ENCODE measurements at regions not wholly inside any gene's neighbourhood (a gene's known extent, or its start where the extent isn't known, plus 50 kb on each side); places are given as distances from the start of the nearest gene placed in this dataset.
"Not testable (repeated sequence)": the region's sequence is repeated elsewhere in the genome, so short reads cannot be mapped to it uniquely, and the experiment has no call there.

DNA sequence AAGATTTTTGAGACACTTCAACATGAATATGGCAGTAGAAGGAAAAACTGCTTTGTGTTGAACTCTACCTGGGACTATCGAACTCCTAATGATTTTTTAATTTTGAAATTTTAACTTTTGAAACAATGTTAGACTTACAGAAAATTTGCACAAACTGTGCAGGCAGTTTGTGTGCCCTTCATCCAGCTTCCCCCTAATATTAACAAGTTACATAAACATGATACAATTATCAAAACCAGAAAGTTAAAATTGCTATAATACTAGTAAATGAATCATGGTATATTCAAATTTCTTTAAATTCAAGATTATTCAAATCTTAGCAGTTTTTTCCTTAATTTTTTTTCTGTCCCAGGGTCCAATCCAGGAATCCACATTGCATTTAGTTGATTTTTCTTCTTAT is 278.9 kb downstream of the ADGRL2 start:
- no peak overlapping the region for H3K9ac ChIP-seq (ENCODE audit: low read length in 5 of 5)
- H3K4me1 ChIP-seq (ENCODE audit: control insufficient read depth in 5 of 5, insufficient read depth in 5 of 5, low read length in 5 of 5): no peaks in the 10 kb centered on the region
- no peaks in the 10 kb centered on the region for H3K27me3 ChIP-seq (ENCODE audit: control insufficient read depth in 5 of 5, insufficient read depth in 4 of 5, low read length in 5 of 5)
- no peaks in the 10 kb centered on the region for H3K9me3 ChIP-seq (ENCODE audit: control insufficient read depth in 5 of 5, low read length in 5 of 5)
- no peaks in the 10 kb centered on the region for H3K36me3 ChIP-seq (ENCODE audit: control insufficient read depth in 5 of 5, insufficient read depth in 5 of 5, low read length in 5 of 5)
- H3K27ac ChIP-seq (ENCODE audit: low read depth, low read length): no peak overlapping the region
- H3K4me3 ChIP-seq (ENCODE audit: low read depth in 1 of 5, low read length in 5 of 5): no peak overlapping the region

DNA sequence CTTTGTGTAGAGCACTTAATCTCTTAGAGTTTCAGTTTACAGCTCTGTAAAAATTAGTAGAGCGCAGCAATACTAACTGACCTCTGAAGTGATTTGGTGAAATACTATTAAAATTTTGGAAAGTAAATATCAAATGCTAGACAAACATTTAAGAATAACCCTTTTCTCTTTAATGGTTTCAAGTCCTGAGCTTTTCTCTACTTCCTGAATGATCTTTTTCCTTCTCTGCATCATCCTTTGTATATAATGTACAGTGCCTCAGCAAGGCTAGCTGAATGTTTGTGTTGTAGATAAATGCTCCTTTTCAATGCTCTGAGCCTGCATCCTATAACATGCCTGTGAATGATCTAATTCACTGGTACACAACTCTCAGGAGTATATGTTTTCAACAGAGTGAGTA is 272.9 kb downstream of the ADGRL2 start:
- H3K36me3 ChIP-seq (ENCODE audit: control insufficient read depth in 5 of 5, insufficient read depth in 5 of 5, low read length in 5 of 5): no peaks in the 10 kb centered on the region
- H3K4me1 ChIP-seq (ENCODE audit: control insufficient read depth in 5 of 5, insufficient read depth in 5 of 5, low read length in 5 of 5): peaks cover 0 to 6% (median 0%) of the 10 kb centered on the region in 5 donors
- no peak overlapping the region for H3K4me3 ChIP-seq (ENCODE audit: low read depth in 1 of 5, low read length in 5 of 5)
- no peaks in the 10 kb centered on the region for H3K9me3 ChIP-seq (ENCODE audit: control insufficient read depth in 5 of 5, low read length in 5 of 5)
- H3K27ac ChIP-seq (ENCODE audit: low read depth, low read length): no peak overlapping the region
- no peaks in the 10 kb centered on the region for H3K27me3 ChIP-seq (ENCODE audit: control insufficient read depth in 5 of 5, insufficient read depth in 4 of 5, low read length in 5 of 5)
- no peak overlapping the region for H3K9ac ChIP-seq (ENCODE audit: low read length in 5 of 5)

DNA sequence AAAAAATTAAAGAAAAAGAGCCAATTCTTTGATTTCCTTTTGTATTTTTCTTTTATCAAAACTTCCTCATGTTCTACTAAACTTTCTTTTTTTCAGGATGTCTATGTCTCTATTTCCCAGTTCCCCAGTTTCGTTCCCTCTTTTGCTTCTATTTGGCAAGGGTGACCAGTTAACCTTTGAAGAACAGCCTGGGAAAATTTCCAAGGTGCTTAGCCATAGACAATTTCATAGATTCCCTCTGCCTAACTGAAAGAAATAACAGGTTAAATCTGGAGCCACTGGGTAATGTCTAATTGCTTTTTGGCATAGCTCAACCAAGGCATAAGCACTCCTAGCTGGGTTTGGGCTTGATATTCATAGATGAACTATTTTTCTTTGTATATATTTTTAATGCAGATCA is 272.3 kb downstream of the ADGRL2 start:
- Histone ChIP-seq H3K4me3 (ENCODE audit: low read depth in 1 of 5, low read length in 5 of 5) (no peak overlapping the region), H3K27ac (ENCODE audit: low read depth, low read length) (no peak overlapping the region), H3K36me3 (ENCODE audit: control insufficient read depth in 5 of 5, insufficient read depth in 5 of 5, low read length in 5 of 5) (no peaks in the 10 kb centered on the region), H3K9me3 (ENCODE audit: control insufficient read depth in 5 of 5, low read length in 5 of 5) (no peaks in the 10 kb centered on the region), H3K4me1 (ENCODE audit: control insufficient read depth in 5 of 5, insufficient read depth in 5 of 5, low read length in 5 of 5) (peaks cover 0 to 6% (median 0%) of the 10 kb centered on the region in 5 donors), H3K9ac (ENCODE audit: low read length in 5 of 5) (no peak overlapping the region), H3K27me3 (ENCODE audit: control insufficient read depth in 5 of 5, insufficient read depth in 4 of 5, low read length in 5 of 5) (no peaks in the 10 kb centered on the region)

DNA sequence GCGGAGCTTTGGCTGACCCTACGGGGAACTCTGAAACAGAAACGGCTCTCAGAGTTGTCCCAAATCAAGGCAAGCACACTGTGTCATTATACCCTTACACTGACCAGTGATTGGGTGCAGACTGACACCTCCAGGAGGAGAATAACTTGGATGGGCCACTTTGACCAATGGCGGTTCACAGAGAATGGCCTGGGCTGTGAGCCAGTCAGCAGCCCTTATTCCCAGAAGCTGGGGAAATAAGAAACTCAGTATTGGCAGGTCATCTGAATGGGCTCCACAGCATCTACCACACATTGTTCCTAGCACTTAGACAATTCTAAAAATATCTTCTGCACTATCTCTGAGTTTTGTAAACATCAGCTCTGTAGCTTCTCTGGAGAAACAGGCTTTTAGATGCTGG is 265.2 kb downstream of the ADGRL2 start:
- Histone ChIP-seq H3K4me3 (ENCODE audit: low read depth in 1 of 5, low read length in 5 of 5) (no peak overlapping the region), H3K36me3 (ENCODE audit: control insufficient read depth in 5 of 5, insufficient read depth in 5 of 5, low read length in 5 of 5) (no peaks in the 10 kb centered on the region), H3K4me1 (ENCODE audit: control insufficient read depth in 5 of 5, insufficient read depth in 5 of 5, low read length in 5 of 5) (peaks cover 0 to 4% (median 0%) of the 10 kb centered on the region in 5 donors), H3K9me3 (ENCODE audit: control insufficient read depth in 5 of 5, low read length in 5 of 5) (no peaks in the 10 kb centered on the region), H3K9ac (ENCODE audit: low read length in 5 of 5) (no peak overlapping the region), H3K27ac (ENCODE audit: low read depth, low read length) (no peak overlapping the region), H3K27me3 (ENCODE audit: control insufficient read depth in 5 of 5, insufficient read depth in 4 of 5, low read length in 5 of 5) (no peaks in the 10 kb centered on the region)

DNA sequence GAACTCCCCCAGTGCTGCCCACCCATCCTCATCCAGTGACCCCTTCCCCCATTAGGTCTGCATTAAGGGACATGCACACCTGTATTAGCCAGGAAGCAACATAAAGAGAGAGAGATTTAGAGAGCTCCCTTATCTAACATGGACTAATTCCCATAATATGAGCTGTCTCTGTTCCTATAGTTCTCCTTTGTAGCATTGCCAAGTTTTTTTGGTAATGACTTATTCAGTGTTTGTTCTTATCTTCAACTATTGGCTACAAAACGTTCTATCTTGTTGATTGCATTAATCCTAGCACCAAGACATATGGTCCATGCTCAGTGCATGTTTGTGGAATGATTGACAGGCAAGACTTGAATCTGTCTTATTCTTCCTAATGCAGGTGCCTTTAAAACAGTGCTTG is 264.0 kb downstream of the ADGRL2 start:
- no peaks in the 10 kb centered on the region for H3K27me3 ChIP-seq (ENCODE audit: control insufficient read depth in 5 of 5, insufficient read depth in 4 of 5, low read length in 5 of 5)
- no peaks in the 10 kb centered on the region for H3K9me3 ChIP-seq (ENCODE audit: control insufficient read depth in 5 of 5, low read length in 5 of 5)
- no peak overlapping the region for H3K9ac ChIP-seq (ENCODE audit: low read length in 5 of 5)
- H3K4me1 ChIP-seq (ENCODE audit: control insufficient read depth in 5 of 5, insufficient read depth in 5 of 5, low read length in 5 of 5): peaks cover 0 to 4% (median 0%) of the 10 kb centered on the region in 5 donors
- no peak overlapping the region for H3K27ac ChIP-seq (ENCODE audit: low read depth, low read length)
- H3K4me3 ChIP-seq (ENCODE audit: low read depth in 1 of 5, low read length in 5 of 5): no peak overlapping the region
- no peaks in the 10 kb centered on the region for H3K36me3 ChIP-seq (ENCODE audit: control insufficient read depth in 5 of 5, insufficient read depth in 5 of 5, low read length in 5 of 5)

DNA sequence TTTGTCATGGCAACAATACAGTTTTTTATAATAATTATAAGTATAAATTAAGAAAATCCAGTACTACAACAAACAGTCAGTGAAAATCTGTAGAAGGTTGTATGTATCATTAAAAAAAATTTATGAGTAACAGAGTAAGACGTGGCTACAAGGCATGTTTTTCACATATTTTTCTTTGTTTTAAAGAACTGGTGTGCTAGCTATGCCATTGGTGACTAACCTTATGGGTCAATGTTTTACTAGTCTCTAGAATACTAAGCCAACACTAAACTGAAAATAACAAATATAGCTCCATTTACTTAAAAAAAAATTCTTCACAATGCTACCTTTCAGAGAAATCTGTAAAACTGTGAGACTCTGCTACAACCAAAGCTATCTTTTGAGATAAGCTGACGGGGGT is 261.5 kb downstream of the ADGRL2 start:
- peaks cover 0 to 4% (median 0%) of the 10 kb centered on the region in 5 donors for H3K4me1 ChIP-seq (ENCODE audit: control insufficient read depth in 5 of 5, insufficient read depth in 5 of 5, low read length in 5 of 5)
- H3K27ac ChIP-seq (ENCODE audit: low read depth, low read length): no peak overlapping the region
- no peaks in the 10 kb centered on the region for H3K9me3 ChIP-seq (ENCODE audit: control insufficient read depth in 5 of 5, low read length in 5 of 5)
- no peaks in the 10 kb centered on the region for H3K27me3 ChIP-seq (ENCODE audit: control insufficient read depth in 5 of 5, insufficient read depth in 4 of 5, low read length in 5 of 5)
- no peaks in the 10 kb centered on the region for H3K36me3 ChIP-seq (ENCODE audit: control insufficient read depth in 5 of 5, insufficient read depth in 5 of 5, low read length in 5 of 5)
- no peak overlapping the region for H3K4me3 ChIP-seq (ENCODE audit: low read depth in 1 of 5, low read length in 5 of 5)
- H3K9ac ChIP-seq (ENCODE audit: low read length in 5 of 5): no peak overlapping the region

DNA sequence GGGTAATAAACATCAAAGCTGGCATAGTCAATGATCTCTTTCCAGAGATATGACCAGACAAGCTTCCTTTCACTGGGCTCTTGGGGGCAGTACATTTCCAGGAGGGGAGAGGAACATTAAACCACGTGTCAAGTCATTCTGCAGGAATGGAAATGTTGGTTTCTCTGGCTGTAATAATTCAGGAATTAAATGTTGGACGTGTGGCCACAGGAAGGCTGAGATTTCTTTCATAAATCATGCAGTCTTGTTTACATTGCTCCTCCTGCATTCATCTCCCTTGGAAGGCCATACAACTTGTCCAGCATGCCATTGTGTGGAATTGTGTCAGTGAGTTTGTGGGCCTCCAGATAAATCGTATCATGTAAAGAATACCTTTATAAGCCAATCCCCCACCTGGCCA is 259.2 kb downstream of the ADGRL2 start:
- no peaks in the 10 kb centered on the region for H3K36me3 ChIP-seq (ENCODE audit: control insufficient read depth in 5 of 5, insufficient read depth in 5 of 5, low read length in 5 of 5)

DNA sequence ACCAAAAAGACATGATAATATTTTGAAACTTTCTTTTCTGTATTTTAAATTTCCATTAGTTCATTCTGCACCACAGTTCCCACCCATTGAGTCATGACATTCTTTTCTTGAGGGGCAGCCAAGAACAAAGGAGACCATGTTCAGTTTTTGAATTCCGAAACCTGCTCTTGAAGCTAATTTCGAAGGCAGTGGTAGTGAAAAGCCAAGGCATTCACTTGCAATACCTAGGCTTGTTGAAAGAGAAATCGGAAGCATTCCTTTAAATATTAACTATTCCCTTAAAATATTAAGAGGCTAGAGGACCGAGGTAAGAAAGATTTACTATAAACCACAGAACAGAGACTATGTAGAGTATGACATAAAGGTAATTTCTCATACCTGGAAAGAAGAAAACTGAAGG is 256.3 kb downstream of the ADGRL2 start:
- no peak overlapping the region for H3K9ac ChIP-seq (ENCODE audit: low read length in 5 of 5)
- no peak overlapping the region for H3K4me3 ChIP-seq (ENCODE audit: low read depth in 1 of 5, low read length in 5 of 5)
- no peaks in the 10 kb centered on the region for H3K36me3 ChIP-seq (ENCODE audit: control insufficient read depth in 5 of 5, insufficient read depth in 5 of 5, low read length in 5 of 5)
- peaks cover 0 to 2% (median 0%) of the 10 kb centered on the region in 5 donors for H3K9me3 ChIP-seq (ENCODE audit: control insufficient read depth in 5 of 5, low read length in 5 of 5)
- no peaks in the 10 kb centered on the region for H3K27me3 ChIP-seq (ENCODE audit: control insufficient read depth in 5 of 5, insufficient read depth in 4 of 5, low read length in 5 of 5)
- no peak overlapping the region for H3K27ac ChIP-seq (ENCODE audit: low read depth, low read length)
- no peaks in the 10 kb centered on the region for H3K4me1 ChIP-seq (ENCODE audit: control insufficient read depth in 5 of 5, insufficient read depth in 5 of 5, low read length in 5 of 5)

More for the DNA sequence above, 259.2 kb downstream of the ADGRL2 start:
- Histone ChIP-seq H3K9ac (ENCODE audit: low read length in 5 of 5) (no peak overlapping the region), H3K27ac (ENCODE audit: low read depth, low read length) (no peak overlapping the region), H3K4me1 (ENCODE audit: control insufficient read depth in 5 of 5, insufficient read depth in 5 of 5, low read length in 5 of 5) (no peaks in the 10 kb centered on the region), H3K9me3 (ENCODE audit: control insufficient read depth in 5 of 5, low read length in 5 of 5) (peaks cover 0 to 2% (median 0%) of the 10 kb centered on the region in 5 donors), H3K4me3 (ENCODE audit: low read depth in 1 of 5, low read length in 5 of 5) (no peak overlapping the region), H3K27me3 (ENCODE audit: control insufficient read depth in 5 of 5, insufficient read depth in 4 of 5, low read length in 5 of 5) (no peaks in the 10 kb centered on the region)

DNA sequence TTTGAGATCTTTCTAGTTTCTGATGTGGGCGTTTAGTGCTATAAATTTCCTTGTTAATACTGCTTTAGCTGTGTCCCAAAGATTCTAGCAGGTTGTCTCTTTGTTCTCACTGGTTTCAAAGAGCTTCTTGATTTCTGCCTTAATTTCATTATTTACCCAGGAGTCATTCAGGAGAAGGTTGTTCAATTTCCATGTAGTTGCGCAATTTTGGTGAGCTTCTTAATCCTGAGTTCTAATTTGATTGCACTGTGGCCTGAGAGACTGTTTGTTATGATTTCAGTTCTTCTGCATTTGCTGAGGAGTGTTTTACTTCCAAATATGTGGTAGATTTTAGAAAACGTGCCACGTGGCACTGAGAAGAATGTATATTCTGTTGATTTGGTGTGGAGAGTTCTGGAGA is 254.6 kb downstream of the ADGRL2 start:
- H3K4me3 ChIP-seq (ENCODE audit: low read depth in 1 of 5, low read length in 5 of 5); H3K9ac ChIP-seq (ENCODE audit: low read length in 5 of 5); H3K36me3 ChIP-seq (ENCODE audit: control insufficient read depth in 5 of 5, insufficient read depth in 5 of 5, low read length in 5 of 5); H3K27me3 ChIP-seq (ENCODE audit: control insufficient read depth in 5 of 5, insufficient read depth in 4 of 5, low read length in 5 of 5); H3K27ac ChIP-seq (ENCODE audit: low read depth, low read length); H3K4me1 ChIP-seq (ENCODE audit: control insufficient read depth in 5 of 5, insufficient read depth in 5 of 5, low read length in 5 of 5); H3K9me3 ChIP-seq (ENCODE audit: control insufficient read depth in 5 of 5, low read length in 5 of 5): not testable (repeated sequence)

DNA sequence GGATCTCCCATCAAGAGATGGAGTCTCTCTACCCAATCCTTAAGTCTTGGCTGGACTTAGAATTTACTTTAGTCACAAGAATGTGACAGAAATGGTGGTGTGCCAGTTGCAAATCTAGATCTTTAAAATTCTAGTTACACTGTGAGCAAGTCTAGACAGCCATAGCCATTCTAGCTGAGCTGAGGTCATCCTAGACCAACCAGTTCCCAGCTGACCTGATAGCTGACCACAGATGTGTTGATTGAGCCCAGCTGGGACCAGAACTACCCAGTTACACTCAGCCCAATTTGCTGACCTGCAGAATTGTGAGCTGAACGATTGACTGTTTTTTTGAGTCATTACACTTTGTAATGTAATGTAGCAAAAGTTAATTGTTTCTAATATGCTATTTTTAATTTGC is 251.8 kb downstream of the ADGRL2 start:
- Histone ChIP-seq H3K4me3 (ENCODE audit: low read depth in 1 of 5, low read length in 5 of 5) (no peak overlapping the region), H3K9me3 (ENCODE audit: control insufficient read depth in 5 of 5, low read length in 5 of 5) (peaks cover 0 to 2% (median 0%) of the 10 kb centered on the region in 5 donors), H3K27ac (ENCODE audit: low read depth, low read length) (no peak overlapping the region), H3K4me1 (ENCODE audit: control insufficient read depth in 5 of 5, insufficient read depth in 5 of 5, low read length in 5 of 5) (no peaks in the 10 kb centered on the region), H3K27me3 (ENCODE audit: control insufficient read depth in 5 of 5, insufficient read depth in 4 of 5, low read length in 5 of 5) (no peaks in the 10 kb centered on the region), H3K9ac (ENCODE audit: low read length in 5 of 5) (no peak overlapping the region), H3K36me3 (ENCODE audit: control insufficient read depth in 5 of 5, insufficient read depth in 5 of 5, low read length in 5 of 5) (no peaks in the 10 kb centered on the region)

DNA sequence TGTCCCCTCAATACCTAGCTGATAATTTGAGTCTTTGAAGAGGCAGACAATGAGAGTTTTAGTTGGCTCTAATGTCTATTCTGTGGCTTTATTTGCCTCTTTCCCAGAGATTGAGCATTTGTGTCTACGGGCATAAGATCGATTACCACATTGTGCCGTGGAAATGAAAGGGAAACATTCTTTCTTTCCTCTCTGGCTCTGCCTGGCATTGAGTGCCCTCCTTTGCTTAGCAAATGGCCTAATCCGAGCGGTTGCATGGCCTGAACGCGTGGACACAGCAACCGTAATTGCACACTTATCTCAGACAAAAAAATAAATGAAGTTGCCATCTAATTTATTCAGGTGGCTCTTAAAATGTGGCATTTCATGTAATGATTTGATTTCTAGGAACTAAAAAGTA is 247.9 kb downstream of the ADGRL2 start:
- H3K9ac ChIP-seq (ENCODE audit: low read length in 5 of 5): no peak overlapping the region
- no peaks in the 10 kb centered on the region for H3K4me1 ChIP-seq (ENCODE audit: control insufficient read depth in 5 of 5, insufficient read depth in 5 of 5, low read length in 5 of 5)
- H3K36me3 ChIP-seq (ENCODE audit: control insufficient read depth in 5 of 5, insufficient read depth in 5 of 5, low read length in 5 of 5): no peaks in the 10 kb centered on the region
- H3K27ac ChIP-seq (ENCODE audit: low read depth, low read length): no peak overlapping the region
- H3K27me3 ChIP-seq (ENCODE audit: control insufficient read depth in 5 of 5, insufficient read depth in 4 of 5, low read length in 5 of 5): no peaks in the 10 kb centered on the region
- H3K4me3 ChIP-seq (ENCODE audit: low read depth in 1 of 5, low read length in 5 of 5): no peak overlapping the region
- no peaks in the 10 kb centered on the region for H3K9me3 ChIP-seq (ENCODE audit: control insufficient read depth in 5 of 5, low read length in 5 of 5)

Measured in subcutaneous abdominal adipose tissue (tissue), 5 donors.